ENCODE measurements at regions not wholly inside any gene's neighbourhood (a gene's known extent, or its start where the extent isn't known, plus 50 kb on each side); places are given as distances from the start of the nearest gene placed in this dataset.
"Not testable (repeated sequence)": the region's sequence is repeated elsewhere in the genome, so short reads cannot be mapped to it uniquely, and the experiment has no call there.

DNA sequence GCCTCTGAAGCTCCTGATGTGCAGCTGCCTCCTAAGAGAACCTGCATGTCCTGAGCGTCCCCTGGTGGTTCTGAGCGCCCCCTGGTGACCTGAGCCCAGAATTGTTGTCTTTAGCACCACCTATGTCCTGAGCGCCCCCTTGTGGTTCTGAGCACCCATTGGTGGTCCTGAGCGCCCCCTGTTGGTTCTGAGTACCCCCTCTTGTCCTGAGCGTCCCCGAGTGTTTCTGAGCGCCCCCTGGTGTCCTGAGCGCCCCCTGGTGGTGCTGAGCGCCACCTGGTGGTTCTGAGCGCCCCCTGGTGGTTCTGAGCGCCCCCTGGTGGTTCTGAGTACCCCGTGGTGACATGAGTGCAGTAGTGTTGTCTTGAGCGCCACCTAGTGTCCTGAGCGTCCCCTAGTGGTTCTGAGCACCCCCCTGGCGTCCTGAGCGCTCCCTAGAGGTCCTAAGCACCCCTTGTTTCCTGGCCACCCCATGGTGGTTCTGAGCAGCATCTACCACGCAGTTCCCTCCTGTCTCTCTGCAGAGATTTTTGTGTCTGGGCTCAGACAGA lies 782.5 kb downstream of the TMEM121 start:
- peak; percentile 21 to 48 for DNase-seq (ENCODE audit: low read depth in 2 of 2)

DNA sequence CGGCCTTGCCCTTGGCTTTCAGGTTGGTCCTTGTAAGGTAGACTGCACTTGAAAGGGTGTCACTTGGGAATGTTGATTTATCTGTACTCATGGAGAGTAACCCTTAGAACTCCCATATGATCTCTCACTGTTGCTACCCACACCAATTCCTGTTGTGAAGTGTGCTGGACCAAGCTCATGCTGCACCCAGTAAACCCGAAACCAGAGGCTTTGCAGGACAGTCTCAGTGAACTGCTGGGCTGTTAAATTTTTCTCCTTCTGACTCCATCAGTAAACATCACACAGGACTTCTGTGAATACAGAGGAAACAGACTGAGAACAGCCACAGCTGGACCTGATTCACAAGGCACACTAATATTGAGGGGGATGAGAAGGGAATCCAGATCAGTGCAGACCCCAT lies 783.0 kb downstream of the TMEM121 start:
- no peak for DNase-seq (ENCODE audit: low read depth in 2 of 2)

DNA sequence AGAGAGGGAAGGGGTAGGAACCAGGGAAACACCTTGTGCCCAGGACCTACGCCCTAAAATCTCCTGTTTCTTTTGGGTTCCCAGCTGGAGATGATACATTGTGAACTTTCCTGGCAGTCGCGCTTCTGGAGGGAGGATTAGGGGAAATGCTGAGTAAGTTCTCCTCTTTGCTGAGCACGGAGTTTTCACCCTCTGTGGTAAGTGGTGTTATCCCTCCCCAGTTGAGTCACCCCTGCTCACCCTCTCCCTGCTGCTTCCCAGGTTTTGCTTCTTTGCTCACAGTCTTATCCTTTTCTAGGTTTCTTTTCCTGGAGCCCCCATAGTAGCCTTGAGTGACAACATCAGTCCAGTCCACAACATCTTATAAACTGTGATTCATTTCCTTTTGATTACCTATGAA lies 789.1 kb downstream of the TMEM121 start:
- no peak for DNase-seq (ENCODE audit: low read depth in 2 of 2)

DNA sequence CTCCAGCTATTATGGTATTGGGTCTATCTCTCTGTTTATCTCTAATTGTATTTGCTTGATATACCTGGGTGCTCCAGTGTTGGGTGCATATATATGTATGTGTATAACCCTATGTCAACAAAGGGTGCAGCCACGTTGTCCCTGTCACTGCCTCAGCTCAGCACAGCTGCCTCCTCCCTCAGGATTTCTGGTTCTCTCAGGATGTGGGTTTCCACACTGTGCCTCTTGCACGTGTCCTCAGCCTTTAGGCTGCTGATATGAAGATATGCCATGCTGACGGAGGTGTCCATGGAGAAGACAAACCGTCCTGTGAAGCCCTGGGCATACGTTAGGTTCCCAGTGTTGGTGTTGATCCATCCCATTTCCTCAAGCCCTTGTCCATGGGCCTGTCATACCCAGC lies 791.2 kb downstream of the TMEM121 start:
- DNase-seq (ENCODE audit: low read depth in 2 of 2), result no peak

DNA sequence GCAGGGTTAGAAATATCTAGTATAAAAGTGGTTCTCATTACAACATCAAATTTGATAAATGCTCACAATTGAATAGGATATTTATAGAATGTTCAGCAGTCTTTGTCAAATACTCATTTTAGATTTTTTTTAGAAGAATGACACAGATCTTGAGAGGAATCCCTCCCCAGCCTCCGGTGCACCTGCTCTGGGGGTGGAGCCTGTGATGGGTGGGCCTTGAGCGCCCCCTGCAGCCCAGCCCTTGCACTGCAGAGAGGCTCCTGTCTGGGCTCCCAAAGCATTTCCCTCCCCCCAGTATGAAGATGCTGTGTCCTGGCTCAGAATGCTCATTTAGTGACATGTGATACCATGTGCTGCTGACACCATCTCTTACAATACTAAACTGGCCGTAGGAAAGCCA lies 792.3 kb downstream of the TMEM121 start:
- DNase-seq (ENCODE audit: low read depth in 2 of 2), result peak in 1 of 2 donors; percentile 20

DNA sequence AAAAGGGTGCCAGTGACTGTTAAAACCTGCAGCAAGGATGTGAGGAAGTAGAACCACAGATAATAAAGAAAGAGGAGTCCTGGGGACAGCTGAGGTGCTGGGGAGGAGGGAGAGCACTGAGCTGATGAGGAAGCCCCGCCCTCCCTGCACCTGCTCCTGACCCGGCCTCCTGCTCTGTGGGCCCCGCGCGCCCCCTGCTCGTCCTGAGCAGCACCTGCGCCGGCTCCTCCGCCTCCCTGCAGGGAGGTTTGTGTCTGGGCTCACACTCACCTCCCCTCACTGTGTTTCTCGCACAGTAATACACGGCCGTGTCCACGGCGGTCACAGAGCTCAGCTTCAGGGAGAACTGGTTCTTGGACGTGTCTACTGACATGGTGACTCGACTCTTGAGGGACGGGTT lies 797.6 kb downstream of the TMEM121 start:
- DNase-seq (ENCODE audit: low read depth in 2 of 2), result peak in 1 of 2 donors; percentile 12

DNA sequence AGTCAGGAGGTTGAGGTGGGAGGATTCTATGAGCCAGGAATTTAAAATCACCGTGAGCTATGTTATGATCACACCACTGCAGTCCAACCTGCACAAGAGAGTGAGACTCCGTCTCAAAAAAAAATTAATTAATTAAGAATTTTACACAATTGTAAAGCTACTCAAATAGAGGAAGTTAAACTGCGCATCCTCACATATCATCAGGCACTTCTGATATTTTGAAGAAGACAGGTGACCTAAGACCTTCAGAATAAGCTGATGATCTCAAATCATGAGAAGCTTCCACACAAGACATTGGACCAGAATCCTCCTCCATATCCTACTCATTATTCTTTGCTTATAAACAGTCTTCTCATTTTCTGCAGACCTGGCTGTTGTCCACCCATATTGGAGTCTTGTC lies 800.9 kb downstream of the TMEM121 start:
- DNase-seq (ENCODE audit: low read depth in 2 of 2), result no peak

DNA sequence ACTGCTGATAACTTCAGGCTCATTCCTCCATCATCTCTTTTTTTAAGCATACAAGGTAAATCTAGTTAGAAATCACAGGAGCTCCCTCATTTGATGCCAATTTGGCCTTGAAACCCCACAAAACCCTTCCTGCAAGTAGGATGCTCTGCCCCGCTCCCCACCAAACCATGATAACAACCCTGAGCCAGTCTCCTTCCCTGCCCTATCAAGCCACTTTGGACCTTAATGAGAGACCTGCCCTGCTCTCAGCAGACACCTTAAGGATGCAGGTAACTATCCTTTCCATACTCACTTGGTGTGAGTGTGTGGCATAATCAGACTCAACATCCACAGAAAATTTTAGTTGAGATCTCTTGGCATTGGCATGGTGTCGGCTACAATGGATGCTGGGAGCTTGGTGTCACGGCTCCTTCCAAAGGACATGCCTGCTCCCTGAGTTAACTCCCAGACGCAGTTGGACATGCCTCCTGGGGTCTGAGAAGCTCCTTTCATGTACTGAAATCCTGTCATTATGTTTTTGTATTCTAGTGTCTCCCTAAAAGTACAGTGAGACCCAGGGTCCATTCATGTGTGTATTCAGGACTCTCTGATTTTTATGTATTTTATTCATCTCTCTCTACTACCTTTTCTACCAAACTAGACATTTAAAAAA lies 801.4 kb downstream of the TMEM121 start:
- not testable (repeated sequence) for DNase-seq (ENCODE audit: low read depth in 2 of 2)

DNA sequence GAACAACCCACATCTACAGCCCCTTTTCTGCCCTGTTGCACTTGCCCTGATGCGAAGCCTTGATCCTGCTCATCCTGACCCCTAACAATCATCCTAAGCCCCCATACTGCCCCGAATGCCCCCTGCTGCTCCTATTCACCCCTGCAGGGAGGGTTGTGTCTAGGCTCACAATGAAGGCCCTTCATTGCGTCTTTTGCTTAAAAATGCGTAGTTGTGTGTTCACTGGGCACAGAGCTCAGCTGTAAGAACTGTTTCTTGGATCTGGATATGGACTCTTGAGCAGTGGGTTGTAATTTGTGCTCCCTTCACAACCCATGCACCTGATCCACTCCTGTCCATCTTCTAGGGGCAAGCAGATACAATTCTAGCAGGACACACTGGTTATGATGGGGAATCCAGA lies 802.9 kb downstream of the TMEM121 start:
- DNase-seq (ENCODE audit: low read depth in 2 of 2), result not testable (repeated sequence)

DNA sequence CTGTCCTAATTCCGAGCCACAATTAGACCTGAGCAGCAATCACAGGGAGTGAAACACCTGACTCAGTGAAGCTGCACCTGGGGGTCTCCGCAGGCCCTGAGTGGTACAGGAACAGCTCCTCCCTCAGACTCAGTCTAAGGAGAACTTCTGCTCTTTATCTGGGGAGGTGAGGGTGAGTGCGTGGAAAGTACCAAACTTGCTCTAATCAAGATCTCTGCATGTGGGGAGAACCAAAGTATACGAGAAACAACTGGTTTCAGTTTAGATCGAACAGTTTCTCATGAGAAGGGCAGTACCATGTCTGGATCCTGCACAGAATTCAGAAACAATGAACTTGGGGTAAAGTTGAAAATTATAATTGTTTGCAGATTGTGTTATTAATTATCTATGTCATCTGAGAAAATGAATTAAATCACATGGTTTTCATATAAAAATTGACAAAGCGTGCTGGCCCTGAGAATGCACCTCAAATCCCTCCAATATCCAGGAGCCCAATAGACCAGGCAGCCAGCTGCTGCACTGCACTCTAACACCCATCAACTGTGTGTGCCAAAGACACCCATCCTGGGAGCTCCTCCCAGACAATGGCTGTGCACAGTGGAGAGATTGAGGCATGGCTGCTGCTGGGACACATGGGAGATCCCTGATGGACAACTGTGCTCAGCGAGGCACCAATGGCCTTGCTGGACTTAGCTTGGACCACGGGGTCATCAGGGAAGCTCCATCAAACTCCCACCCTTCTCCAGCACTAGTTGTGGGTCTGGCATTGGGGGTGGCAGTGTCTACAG lies 803.8 kb downstream of the TMEM121 start:
- DNase-seq (ENCODE audit: low read depth in 2 of 2), result not testable (repeated sequence)

DNA sequence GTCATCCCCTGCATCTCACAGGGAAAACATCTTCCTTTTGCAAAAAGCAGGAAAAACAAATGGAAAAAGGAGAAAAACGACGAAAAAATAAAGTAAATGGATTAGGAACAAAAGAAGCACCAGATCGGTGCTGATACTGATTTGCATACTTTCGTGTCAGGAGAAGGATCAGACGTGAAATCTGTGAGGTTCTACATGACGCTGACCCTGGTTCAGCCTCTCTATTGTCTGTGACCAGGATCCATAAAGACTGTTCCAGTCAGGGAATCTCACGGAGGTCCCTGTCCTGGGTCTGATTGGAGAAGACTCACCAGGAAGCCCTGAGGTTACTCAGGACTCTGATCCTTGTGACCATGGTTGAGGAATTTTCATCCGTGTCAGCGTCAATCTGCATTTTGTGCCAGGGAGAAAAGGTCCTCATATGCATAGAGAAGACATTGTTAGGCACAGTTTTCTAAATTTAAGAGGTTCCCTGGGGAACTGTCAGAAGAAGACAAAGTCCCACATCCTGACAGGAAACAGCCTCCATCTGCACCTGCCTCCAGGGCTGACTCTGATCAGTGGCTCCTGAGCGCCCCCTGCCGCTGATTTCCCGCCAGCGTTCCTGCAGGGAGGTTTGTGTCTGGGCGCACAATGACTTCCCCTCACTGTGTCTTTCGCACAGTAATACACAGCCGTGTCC lies 808.2 kb downstream of the TMEM121 start:
- peak; percentile 23 to 34 for DNase-seq (ENCODE audit: low read depth in 2 of 2)

DNA sequence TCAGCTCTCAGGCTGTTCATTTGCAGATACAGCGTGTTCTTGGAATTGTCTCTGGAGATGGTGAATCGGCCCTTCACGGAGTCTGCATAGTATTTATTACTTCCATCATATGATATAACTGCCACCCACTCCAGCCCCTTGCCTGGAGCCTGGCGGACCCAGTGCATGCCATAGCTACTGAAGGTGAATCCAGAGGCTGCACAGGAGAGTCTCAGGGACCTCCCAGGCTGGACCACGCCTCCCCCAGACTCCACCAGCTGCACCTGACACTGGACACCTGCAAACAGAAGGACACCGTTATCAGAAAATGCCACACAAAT lies 808.7 kb downstream of the TMEM121 start:
- not testable (repeated sequence) for DNase-seq (ENCODE audit: low read depth in 2 of 2)

DNA sequence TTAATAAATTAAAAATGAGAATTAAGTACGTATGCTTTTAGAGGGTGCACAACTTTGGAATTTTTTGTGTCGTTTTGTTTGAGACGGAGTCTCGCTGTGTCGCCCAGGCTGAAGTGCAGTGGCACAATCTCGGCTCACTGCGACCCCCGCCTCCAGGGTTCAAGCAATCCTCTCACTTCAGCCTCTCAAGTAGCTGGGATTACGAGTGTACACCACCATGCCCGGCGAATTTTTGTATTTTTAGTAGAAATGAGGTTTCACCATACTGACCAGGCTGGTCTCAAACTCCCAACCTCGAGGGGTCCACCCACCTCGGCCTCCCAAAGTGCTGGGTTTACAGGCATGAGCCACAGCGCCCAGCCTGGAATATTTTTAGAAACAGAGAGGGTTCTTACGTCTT lies 812.4 kb downstream of the TMEM121 start:
- not testable (repeated sequence) for DNase-seq (ENCODE audit: low read depth in 2 of 2)

DNA sequence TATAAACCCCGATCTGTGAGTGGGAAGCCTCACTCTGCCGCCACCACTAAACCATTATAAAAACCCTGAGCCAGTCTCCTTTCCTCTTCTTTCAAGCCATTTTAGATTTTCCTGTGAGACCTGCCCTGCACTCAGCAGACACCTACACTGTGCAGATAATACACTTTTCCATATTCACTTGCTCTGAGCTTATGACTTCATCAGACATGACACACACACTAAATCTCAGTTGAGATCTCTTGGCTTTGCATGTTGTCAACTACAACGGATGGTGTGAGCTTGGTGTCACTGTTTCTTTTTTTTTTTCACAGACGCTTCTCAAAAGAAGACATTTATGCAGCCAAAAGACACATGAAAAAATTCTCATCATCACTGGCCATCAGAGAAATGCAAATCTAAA lies 814.3 kb downstream of the TMEM121 start:
- DNase-seq (ENCODE audit: low read depth in 2 of 2), result not testable (repeated sequence)

DNA sequence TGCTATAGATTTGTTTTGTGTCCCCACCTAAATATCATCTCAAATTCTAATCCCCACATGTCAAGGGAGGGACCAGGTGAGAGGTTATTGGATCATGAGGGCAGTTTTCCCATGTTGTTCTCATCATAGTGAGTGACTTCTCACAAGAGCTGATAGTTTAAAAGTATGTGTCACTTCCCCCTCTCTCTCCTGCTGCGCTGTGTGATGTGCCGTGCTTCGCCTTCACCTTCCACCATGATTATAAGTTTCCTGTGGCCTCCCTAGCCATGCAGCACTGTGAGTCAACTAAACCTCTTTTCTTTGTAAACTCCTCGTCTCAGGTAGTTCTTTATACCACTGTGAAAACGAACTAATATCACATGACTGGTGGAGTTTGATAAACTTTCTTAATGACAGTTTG lies 814.8 kb downstream of the TMEM121 start:
- DNase-seq (ENCODE audit: low read depth in 2 of 2), result not testable (repeated sequence)

DNA sequence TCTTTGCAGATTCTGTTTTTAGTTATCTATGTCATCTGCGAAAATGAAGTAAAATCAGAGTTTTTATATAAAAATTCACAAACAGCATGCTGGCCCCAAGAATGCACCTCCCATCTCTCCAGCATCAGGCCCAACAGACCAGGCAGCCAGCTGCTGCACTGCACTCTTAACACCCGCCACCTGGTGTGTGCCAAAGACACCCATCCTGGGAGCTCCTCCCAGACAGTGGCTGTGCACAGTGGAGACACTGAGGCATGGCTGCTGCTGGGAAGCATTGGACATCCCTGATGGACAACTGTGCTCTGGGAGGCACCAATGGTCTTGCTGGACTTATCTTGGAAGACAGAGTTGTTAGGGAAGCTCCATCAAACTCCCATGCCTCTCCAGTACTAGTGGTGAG lies 817.2 kb downstream of the TMEM121 start:
- DNase-seq (ENCODE audit: low read depth in 2 of 2), result no peak

DNA sequence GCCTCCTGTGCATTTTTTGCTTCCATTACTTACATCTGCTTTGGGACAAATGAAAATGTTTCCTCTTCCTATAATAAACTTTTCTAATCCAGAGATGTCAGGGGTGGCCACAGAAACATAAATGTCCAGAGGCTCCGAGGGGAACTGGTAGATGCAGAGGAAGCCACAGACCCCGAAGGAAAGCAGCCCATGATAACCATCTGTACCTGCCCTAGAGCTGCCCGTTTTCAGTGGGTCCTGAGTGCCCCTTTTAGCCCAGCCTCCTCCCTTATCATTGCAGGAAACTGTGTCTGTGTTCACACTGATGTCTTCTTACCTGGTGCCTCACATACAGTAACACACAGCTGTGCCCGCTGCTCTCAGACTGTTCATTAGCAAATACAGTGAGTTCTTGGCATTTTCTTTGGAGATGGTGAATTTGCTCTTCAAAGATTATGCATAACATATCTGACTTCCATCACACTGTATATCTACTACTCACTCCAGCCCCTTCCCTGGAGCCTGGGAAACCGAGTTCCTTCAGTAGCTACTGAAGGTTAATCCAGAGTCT lies 817.8 kb downstream of the TMEM121 start:
- not testable (repeated sequence) for DNase-seq (ENCODE audit: low read depth in 2 of 2)

DNA sequence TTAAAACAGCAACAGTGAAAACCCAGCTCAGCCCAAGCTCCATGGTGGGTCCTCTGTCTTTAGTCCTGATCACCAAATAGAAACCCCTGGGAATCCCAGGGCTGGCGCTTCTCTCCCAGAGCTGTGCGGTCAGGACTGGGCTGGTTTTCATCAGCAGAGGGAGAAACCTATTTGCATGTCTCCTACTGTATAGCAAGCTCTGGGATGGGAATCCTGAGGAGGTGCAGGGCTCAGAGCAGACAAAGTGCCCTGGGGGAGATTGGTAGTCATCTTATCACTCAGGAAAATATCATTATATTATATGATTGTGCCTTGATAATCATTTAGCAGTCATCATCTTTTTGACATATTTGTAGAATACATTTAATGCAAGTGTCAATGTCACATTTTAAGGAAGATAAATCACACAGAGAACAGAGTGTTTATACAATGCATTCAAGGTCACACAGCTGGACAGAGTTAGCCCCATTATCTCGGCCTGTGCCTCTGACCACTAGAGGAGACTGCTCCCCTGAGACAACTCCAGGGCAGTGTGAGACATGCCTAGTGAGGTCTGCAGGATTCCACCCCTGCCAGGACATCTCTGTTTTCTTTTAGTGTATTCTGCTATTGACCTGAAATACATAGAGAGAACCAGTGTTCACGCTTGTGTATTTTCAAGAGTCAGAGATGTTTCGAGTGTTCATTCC lies 818.6 kb downstream of the TMEM121 start:
- not testable (repeated sequence) for DNase-seq (ENCODE audit: low read depth in 2 of 2)

DNA sequence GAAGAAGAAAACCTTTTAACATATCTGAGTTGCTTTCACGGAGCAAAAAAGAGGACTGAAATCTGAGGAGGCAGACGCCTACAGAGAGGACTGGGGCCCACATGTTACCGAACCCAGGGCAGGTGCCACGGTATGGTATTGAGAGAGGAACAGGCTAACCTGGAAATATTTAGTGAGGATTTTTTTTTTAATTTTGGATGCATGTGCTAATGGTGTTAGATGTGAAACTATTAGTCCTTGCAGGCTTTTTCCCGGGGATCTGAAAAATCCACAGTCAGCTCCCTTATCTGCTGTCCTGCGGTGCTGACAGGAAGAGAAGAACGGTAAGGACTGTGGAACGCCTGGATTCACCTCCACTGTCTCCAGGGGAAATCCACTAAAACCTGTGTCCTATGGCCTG lies 819.7 kb downstream of the TMEM121 start:
- no peak for DNase-seq (ENCODE audit: low read depth in 2 of 2)

DNA sequence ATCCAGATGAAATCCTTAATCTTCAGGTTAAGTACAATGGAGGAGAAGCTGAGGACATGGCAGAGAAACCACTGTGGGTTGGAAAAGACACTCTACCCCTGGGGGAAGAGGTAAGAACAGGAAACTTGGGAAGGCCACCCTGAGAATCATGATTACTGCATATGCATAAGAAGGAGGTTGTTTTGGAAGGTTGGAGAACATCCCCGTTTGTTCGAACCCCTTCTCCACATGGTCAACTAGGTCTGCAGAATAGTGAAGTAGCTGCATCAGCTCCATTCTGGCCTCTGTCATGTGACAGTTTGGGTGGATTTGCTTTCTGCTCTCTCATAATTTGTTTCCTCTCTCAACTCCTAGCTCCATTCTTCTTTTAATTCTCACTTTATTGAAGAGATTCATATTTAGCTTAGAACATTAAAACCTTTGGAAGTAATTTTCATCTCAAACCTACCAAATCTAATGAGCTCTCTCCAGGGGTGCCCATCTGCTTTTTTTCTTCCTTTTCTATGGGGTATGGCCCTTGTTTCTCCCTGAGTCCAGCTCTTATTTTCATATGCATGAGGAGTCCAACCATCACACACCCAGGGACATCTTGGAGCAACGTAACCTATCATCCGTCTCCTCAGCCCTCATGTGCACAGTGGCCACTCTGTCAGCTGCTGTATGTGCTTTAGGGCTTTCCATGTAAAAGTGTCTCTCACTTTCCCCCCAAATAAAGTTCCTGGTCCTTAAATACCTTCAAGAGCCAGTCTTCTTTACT lies 820.3 kb downstream of the TMEM121 start:
- DNase-seq (ENCODE audit: low read depth in 2 of 2), result no peak

DNA sequence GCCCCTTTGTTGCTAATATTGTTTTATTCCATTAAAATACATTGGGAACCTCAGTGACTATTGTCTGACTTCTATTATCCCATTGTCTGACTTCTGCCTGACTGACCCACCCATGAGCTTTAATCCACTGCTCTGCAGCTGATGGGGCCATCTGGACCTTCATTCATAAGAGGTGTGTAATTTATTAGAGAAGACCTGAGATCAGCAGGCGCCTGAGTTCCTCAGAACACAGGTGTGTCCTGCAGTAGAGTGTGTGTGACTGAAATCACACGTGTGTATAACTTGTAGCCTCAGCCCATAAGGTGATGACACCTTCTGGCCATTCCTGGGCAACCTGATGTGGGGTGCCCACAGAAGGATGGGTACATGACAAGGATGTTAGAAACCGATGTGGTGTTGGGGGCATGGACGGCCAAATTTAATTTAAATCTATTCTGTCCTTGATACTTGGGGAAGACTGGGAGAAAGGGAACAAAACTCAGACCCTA lies 821.0 kb downstream of the TMEM121 start:
- DNase-seq (ENCODE audit: low read depth in 2 of 2), result no peak

All from stimulated activated CD8-positive, alpha-beta memory T cell treated with anti-CD3 and anti-CD28 coated beads, Interleukin-7, amount 100 ng/mL, for 4 hours (primary cell).